Liver (tissue), 3 donors: ENCODE measurements at regions not wholly inside any gene's neighbourhood (a gene's known extent, or its start where the extent isn't known, plus 50 kb on each side); places are given as distances from the start of the nearest gene placed in this dataset.

Source experiments
- ATF3 ChIP-seq: IDR thresholded peaks from 2 replicates; pipeline ENCODE4 v1.6.1; 2016; ENCODE audit warnings: antibody characterized with exemption
- EGR1 ChIP-seq, 2 donors: IDR thresholded peaks; 2 replicates each; pipeline ENCODE4 v1.6.1; 2016 to 2018; ENCODE audit warnings: antibody characterized with exemption in 2 of 2, low read depth in 2 of 2
- JUND ChIP-seq, 2 donors: IDR thresholded peaks; 2 replicates each; pipeline ENCODE4 v1.6.1; 2016; ENCODE audit warnings: antibody characterized with exemption in 2 of 2
- RAD21 ChIP-seq, 2 donors: IDR thresholded peaks; 2 replicates each; pipeline ENCODE4 v1.6.1; 2016; ENCODE audit warnings: antibody characterized with exemption in 2 of 2, mild to moderate bottlenecking in 2 of 2
- REST ChIP-seq: IDR thresholded peaks from 2 replicates; pipeline ENCODE4 v1.6.1; 2016; ENCODE audit warnings: antibody characterized with exemption, mild to moderate bottlenecking
- RXRA ChIP-seq, 2 donors: IDR thresholded peaks; 2 replicates each; pipeline ENCODE4 v1.6.1; 2017 to 2018; ENCODE audit warnings: antibody characterized with exemption in 2 of 2, mild to moderate bottlenecking in 1 of 2
- SP1 ChIP-seq: IDR thresholded peaks from 2 replicates; pipeline ENCODE4 v1.6.1; 2018; ENCODE audit warnings: antibody characterized with exemption, mild to moderate bottlenecking
- YY1 ChIP-seq: IDR thresholded peaks from 2 replicates; pipeline ENCODE4 v1.6.1; 2016; ENCODE audit warnings: antibody characterized with exemption, mild to moderate bottlenecking
- ZBTB33 ChIP-seq: IDR thresholded peaks from 2 replicates; pipeline ENCODE4 v1.6.1; 2016; ENCODE audit warnings: antibody characterized with exemption
- TF ChIP-seq, protein P1 (sequence below): fragments of 150-350 bp; IDR thresholded peaks from 2 replicates; pipeline ENCODE4 v1.5.1; 2017; ENCODE audit warnings: improper control_type of control experiment, low read depth, low read length; ENCODE audit not compliant: missing input control
- TF ChIP-seq, protein P2 (sequence below): IDR thresholded peaks from 2 replicates; pipeline ENCODE4 v1.6.1; 2016; ENCODE audit warnings: antibody characterized with exemption
- donor health status: healthy.
- donor health status: healthy.

- TF ChIP-seq, protein P1, sequence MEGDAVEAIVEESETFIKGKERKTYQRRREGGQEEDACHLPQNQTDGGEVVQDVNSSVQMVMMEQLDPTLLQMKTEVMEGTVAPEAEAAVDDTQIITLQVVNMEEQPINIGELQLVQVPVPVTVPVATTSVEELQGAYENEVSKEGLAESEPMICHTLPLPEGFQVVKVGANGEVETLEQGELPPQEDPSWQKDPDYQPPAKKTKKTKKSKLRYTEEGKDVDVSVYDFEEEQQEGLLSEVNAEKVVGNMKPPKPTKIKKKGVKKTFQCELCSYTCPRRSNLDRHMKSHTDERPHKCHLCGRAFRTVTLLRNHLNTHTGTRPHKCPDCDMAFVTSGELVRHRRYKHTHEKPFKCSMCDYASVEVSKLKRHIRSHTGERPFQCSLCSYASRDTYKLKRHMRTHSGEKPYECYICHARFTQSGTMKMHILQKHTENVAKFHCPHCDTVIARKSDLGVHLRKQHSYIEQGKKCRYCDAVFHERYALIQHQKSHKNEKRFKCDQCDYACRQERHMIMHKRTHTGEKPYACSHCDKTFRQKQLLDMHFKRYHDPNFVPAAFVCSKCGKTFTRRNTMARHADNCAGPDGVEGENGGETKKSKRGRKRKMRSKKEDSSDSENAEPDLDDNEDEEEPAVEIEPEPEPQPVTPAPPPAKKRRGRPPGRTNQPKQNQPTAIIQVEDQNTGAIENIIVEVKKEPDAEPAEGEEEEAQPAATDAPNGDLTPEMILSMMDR = no peak
- TF ChIP-seq YY1 (no peak), RAD21 (IDR thresholded peaks at IDR 0.05) (no peak), ZBTB33 (no peak), ATF3 (no peak), EGR1 (IDR thresholded peaks at IDR 0.05; ENCODE audit: low read depth in 2 of 2) (no peak), SP1 (no peak), REST (no peak), RXRA (IDR thresholded peaks at IDR 0.05) (no peak), JUND (IDR thresholded peaks at IDR 0.05) (no peak)
- TF ChIP-seq, protein P2, sequence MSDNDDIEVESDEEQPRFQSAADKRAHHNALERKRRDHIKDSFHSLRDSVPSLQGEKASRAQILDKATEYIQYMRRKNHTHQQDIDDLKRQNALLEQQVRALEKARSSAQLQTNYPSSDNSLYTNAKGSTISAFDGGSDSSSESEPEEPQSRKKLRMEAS = no peak
These were observed 166.6 kb upstream of the SETBP1 start for GRCh38 chr18:44514106-44514505.
